Stimulated activated naive CD8-positive, alpha-beta T cell treated with anti-CD3 and anti-CD28 coated beads, Interleukin-15, Interleukin-2, amounts not matched to agents 100 U/mL and 50 U/mL, for 24 hours (primary cell): ENCODE measurements at regions not wholly inside any gene's neighbourhood (a gene's known extent, or its start where the extent isn't known, plus 50 kb on each side); places are given as distances from the start of the nearest gene placed in this dataset.
"Not testable (repeated sequence)": the region's sequence is repeated elsewhere in the genome, so short reads cannot be mapped to it uniquely, and the experiment has no call there.

Experiments
- ATAC-seq: fragments of 150-1000 bp; cut with Tn5 transposase; one replicate; pipeline ENCODE4 v1.10.0; 2021
- DNase-seq: peaks from one replicate; pipeline ENCODE4 v3.0.0; 2021

GRCh38 chr4:123638834-123639233, 242.2 kb downstream of the SPRY1 start:
- DNase-seq (no peak), ATAC-seq (no peak)

GRCh38 chr4:123640271-123640670, 243.7 kb downstream of the SPRY1 start:
- DNase-seq (no peak), ATAC-seq (peak; percentile 78)

GRCh38 chr4:123640824-123641223, 244.2 kb downstream of the SPRY1 start:
- ATAC-seq (no peak), DNase-seq (no peak)

- DNase-seq (no peak), ATAC-seq (no peak)
Observed at GRCh38 chr4:123643691-123644090, 247.1 kb downstream of the SPRY1 start.

GRCh38 chr4:123649250-123649644, 252.7 kb downstream of the SPRY1 start:
- DNase-seq: no peak
- ATAC-seq: no peak

- no peak for ATAC-seq
- DNase-seq: no peak
Observed at GRCh38 chr4:123649645-123650391, 253.2 kb downstream of the SPRY1 start.

- no peak for DNase-seq
- no peak for ATAC-seq
Observed at GRCh38 chr4:123651066-123651465, 254.5 kb downstream of the SPRY1 start.

- ATAC-seq (no peak), DNase-seq (no peak)
Observed at GRCh38 chr4:123651536-123652180, 255.1 kb downstream of the SPRY1 start.

GRCh38 chr4:123652476-123652875, 255.9 kb downstream of the SPRY1 start:
- ATAC-seq: no peak
- no peak for DNase-seq

GRCh38 chr4:123653236-123653635, 256.6 kb downstream of the SPRY1 start:
- ATAC-seq: no peak
- DNase-seq: no peak

- not testable (repeated sequence) for ATAC-seq
Observed at GRCh38 chr4:123656746-123657294, 260.2 kb downstream of the SPRY1 start.

GRCh38 chr4:123657606-123658005, 261.0 kb downstream of the SPRY1 start:
- DNase-seq: not testable (repeated sequence)
- ATAC-seq: peak; percentile 82

More at GRCh38 chr4:123656746-123657294, 260.2 kb downstream of the SPRY1 start:
- not testable (repeated sequence) for DNase-seq

- no peak for ATAC-seq
- DNase-seq: no peak
Observed at GRCh38 chr4:123659262-123659661, 262.7 kb downstream of the SPRY1 start.

GRCh38 chr4:123659730-123660129, 263.1 kb downstream of the SPRY1 start:
- peak; percentile 43 for ATAC-seq

GRCh38 chr4:123661080-123661737, 264.6 kb downstream of the SPRY1 start:
- ATAC-seq (no peak), DNase-seq (no peak)

More at GRCh38 chr4:123659730-123660129, 263.1 kb downstream of the SPRY1 start:
- DNase-seq: no peak

GRCh38 chr4:123662827-123663226, 266.2 kb downstream of the SPRY1 start:
- DNase-seq (no peak), ATAC-seq (no peak)

- no peak for ATAC-seq
- no peak for DNase-seq
Observed at GRCh38 chr4:123666486-123666885, 269.9 kb downstream of the SPRY1 start.

GRCh38 chr4:123667496-123667895, 270.9 kb downstream of the SPRY1 start:
- no peak for ATAC-seq
- DNase-seq: no peak

GRCh38 chr4:123667991-123668390, 271.4 kb downstream of the SPRY1 start:
- ATAC-seq: no peak
- no peak for DNase-seq

- ATAC-seq (peak; percentile 81), DNase-seq (peak; percentile 40)
Observed at GRCh38 chr4:123671636-123672404, 275.2 kb downstream of the SPRY1 start.

- ATAC-seq (peak; percentile 34), DNase-seq (no peak)
Observed at GRCh38 chr4:123672987-123673386, 276.4 kb downstream of the SPRY1 start.

- ATAC-seq: peak; percentile 57
- no peak for DNase-seq
Observed at GRCh38 chr4:123673971-123674370, 277.4 kb downstream of the SPRY1 start.
